Panc1 (cell line): ENCODE measurements at regions not wholly inside any gene's neighbourhood (a gene's known extent, or its start where the extent isn't known, plus 50 kb on each side); places are given as distances from the start of the nearest gene placed in this dataset.

Source experiments
- CTCF ChIP-seq: fragments of 450-650 bp; IDR thresholded peaks from 2 replicates; pipeline ENCODE4 v1.5.1; 2017; ENCODE audit warnings: mild to moderate bottlenecking
- POLR2AphosphoS5 ChIP-seq: IDR thresholded peaks from 2 replicates; pipeline ENCODE4 v1.6.1; 2012; ENCODE audit warnings: mild to moderate bottlenecking, low read depth, low read length, moderate library complexity
- REST ChIP-seq, 2 experiments: IDR thresholded peaks; 2 replicates each; pipeline ENCODE4 v1.6.1; 2011 to 2012; ENCODE audit warnings: low read depth in 2 of 2, control low read depth in 1 of 2, low read length in 1 of 2, mild to moderate bottlenecking in 1 of 2, moderate library complexity in 1 of 2; ENCODE audit not compliant: insufficient read depth in 1 of 2
- TCF7L2 ChIP-seq: IDR thresholded peaks from 2 replicates; pipeline ENCODE4 v1.6.1; 2011; ENCODE audit warnings: mild to moderate bottlenecking, low read depth, low read length, inconsistent platforms

GRCh38 chr9:78769690-78770089 is 472.8 kb downstream of the PSAT1 start:
- TF ChIP-seq CTCF (no peak), POLR2AphosphoS5 (no peak), REST (IDR thresholded peaks at IDR 0.05; ENCODE audit: insufficient read depth in 1 of 2, low read depth in 2 of 2, low read length in 1 of 2) (no peak), TCF7L2 (no peak)
